CD4-positive, alpha-beta memory T cell (primary cell): ENCODE measurements at regions not wholly inside any gene's neighbourhood (a gene's known extent, or its start where the extent isn't known, plus 50 kb on each side); places are given as distances from the start of the nearest gene placed in this dataset.

Experiments used
- CTCF ChIA-PET: fragments of 350-600 bp; sonication (Branson Sonifier 250); formaldehyde crosslinking; loops from one replicate; lab custom pipeline; 2021; ENCODE audit warnings: inconsistent platforms; ENCODE audit not compliant: partially characterized antibody; lab: Charles Lee
- POLR2A ChIA-PET: fragments of 350-600 bp; sonication (Branson Sonifier 250); formaldehyde crosslinking; loops from one replicate; lab custom pipeline; 2021; ENCODE audit not compliant: partially characterized antibody; lab: Charles Lee
- DNase-seq, 5 donors: peaks; one replicate each; pipeline versions ENCODE4 v3.0.0 to v3.0.0-alpha.2; 2020 to 2022; ENCODE audit warnings: mixed read lengths in 1 of 5
- H3K27ac ChIP-seq: one replicate; pipeline ENCODE4 v1.7.0; 2013; ENCODE audit warnings: low read depth, low read length
- H3K27me3 ChIP-seq: 2 replicates; pipeline ENCODE4 v1.7.0; 2013; ENCODE audit warnings: mild to moderate bottlenecking, low read length, moderate library complexity; ENCODE audit not compliant: insufficient read depth
- H3K36me3 ChIP-seq: 2 replicates; pipeline ENCODE4 v1.7.0; 2013; ENCODE audit warnings: mild to moderate bottlenecking, low read length, moderate library complexity; ENCODE audit not compliant: insufficient read depth
- H3K4me1 ChIP-seq: 2 replicates; pipeline ENCODE4 v1.7.0; 2013; ENCODE audit warnings: mild to moderate bottlenecking, low read length, moderate library complexity; ENCODE audit not compliant: insufficient read depth
- H3K4me3 ChIP-seq, 2 donors: one replicate each; pipeline ENCODE4 v1.7.0; 2013; ENCODE audit warnings: low read length in 2 of 2, mild to moderate bottlenecking in 1 of 2
- H3K9me3 ChIP-seq, 2 donors: one replicate each; pipeline ENCODE4 v1.7.0; 2013; ENCODE audit warnings: low read length in 2 of 2, control low read depth in 1 of 2; ENCODE audit not compliant: control insufficient read depth in 1 of 2
- H3K27ac Mint-ChIP-seq, 7 donors: one replicate each; pipeline ENCODE4 v1.8.0; 2020 to 2021; ENCODE audit warnings: mixed read lengths in 7 of 7, mild to moderate bottlenecking in 6 of 7, inconsistent platforms in 3 of 7, moderate library complexity in 3 of 7
- H3K27me3 Mint-ChIP-seq, 2 donors: one replicate each; pipeline ENCODE4 v1.8.0; 2020 to 2021; ENCODE audit warnings: mixed read lengths in 2 of 2
- H3K36me3 Mint-ChIP-seq, 2 donors: one replicate each; pipeline ENCODE4 v1.8.0; 2020 to 2021; ENCODE audit warnings: mixed read lengths in 2 of 2, inconsistent platforms in 1 of 2, mild to moderate bottlenecking in 1 of 2
- H3K4me1 Mint-ChIP-seq, 4 donors: one replicate each; pipeline ENCODE4 v1.8.0; 2020 to 2021; ENCODE audit warnings: mixed read lengths in 4 of 4, mild to moderate bottlenecking in 1 of 4
- H3K4me3 Mint-ChIP-seq, 8 donors: one replicate each; pipeline ENCODE4 v1.8.0; 2020 to 2021; ENCODE audit warnings: mixed read lengths in 8 of 8, mild to moderate bottlenecking in 7 of 8, moderate library complexity in 6 of 8, inconsistent platforms in 3 of 8
- H3K9me3 Mint-ChIP-seq, 8 donors: one replicate each; pipeline ENCODE4 v1.8.0; 2020 to 2021; ENCODE audit warnings: mixed read lengths in 8 of 8, mild to moderate bottlenecking in 5 of 8, inconsistent platforms in 3 of 8, moderate library complexity in 1 of 8
- intact Hi-C: fragments of 100-400 bp; cut with micrococcal nuclease; formaldehyde crosslinking; loops from one replicate; pipeline ENCODE4 v1.15.1; 2023

- peaks cover 5% of the 10 kb centered on the region for H3K4me1 ChIP-seq
- Mint-ChIP-seq H3K36me3 (no peaks in the 10 kb centered on the region), H3K4me1 (peaks cover 0 to 6% (median 2%) of the 10 kb centered on the region in 4 donors), H3K9me3 (peaks cover 0 to 6% (median 3%) of the 10 kb centered on the region in 8 donors), H3K27me3 (peaks cover 16 to 23% of the 10 kb centered on the region in 2 donors), H3K27ac (no peak overlapping the region), H3K4me3 (no peak overlapping the region)
- no peak for DNase-seq
- ChIA-PET CTCF (no interaction called here), POLR2A (no interaction called here)
- H3K36me3 ChIP-seq, result no peaks in the 10 kb centered on the region
- intact Hi-C loops, result no loop called here
- H3K4me3 ChIP-seq, result no peak overlapping the region
- no peak overlapping the region for H3K27ac ChIP-seq
- no peaks in the 10 kb centered on the region for H3K9me3 ChIP-seq
- no peaks in the 10 kb centered on the region for H3K27me3 ChIP-seq
These were observed 290.0 kb downstream of the S1PR1 start for GRCh38 chr1:101526813-101527212.

GRCh38 chr1:101532377-101532776 lies 295.6 kb downstream of the S1PR1 start:
- Histone ChIP-seq H3K4me1 (no peaks in the 10 kb centered on the region), H3K27me3 (no peaks in the 10 kb centered on the region), H3K27ac (no peak overlapping the region), H3K36me3 (no peaks in the 10 kb centered on the region), H3K4me3 (no peak overlapping the region), H3K9me3 (no peaks in the 10 kb centered on the region)
- intact Hi-C loops, result no loop called here
- Mint-ChIP-seq H3K4me1 (no peaks in the 10 kb centered on the region), H3K36me3 (no peaks in the 10 kb centered on the region), H3K27me3 (peaks cover 11 to 15% of the 10 kb centered on the region in 2 donors), H3K27ac (no peak overlapping the region), H3K4me3 (no peak overlapping the region), H3K9me3 (peaks cover 0 to 6% (median 3%) of the 10 kb centered on the region in 8 donors)
- DNase-seq, result no peak
- CTCF ChIA-PET, result no interaction called here
- POLR2A ChIA-PET, result no interaction called here

- CTCF ChIA-PET, result interaction anchor here (2.3 kb wide), 1 partner anchor 20 kb away, joined by 8 read pairs; no protein-coding TSS in a partner anchor
- H3K4me1 Mint-ChIP-seq, result no peaks in the 10 kb centered on the region
These were observed 303.3 kb downstream of the S1PR1 start for GRCh38 chr1:101540161-101540560.

GRCh38 chr1:101546885-101547284 lies 310.1 kb downstream of the S1PR1 start:
- Mint-ChIP-seq H3K4me3 (no peak overlapping the region), H3K36me3 (no peaks in the 10 kb centered on the region), H3K27me3 (no peaks in the 10 kb centered on the region), H3K4me1 (no peaks in the 10 kb centered on the region), H3K27ac (no peak overlapping the region), H3K9me3 (no peaks in the 10 kb centered on the region)
- ChIA-PET POLR2A (no interaction called here), CTCF (no interaction called here)
- Histone ChIP-seq H3K4me3 (no peak overlapping the region), H3K36me3 (no peaks in the 10 kb centered on the region), H3K9me3 (no peaks in the 10 kb centered on the region), H3K27ac (no peak overlapping the region), H3K4me1 (no peaks in the 10 kb centered on the region), H3K27me3 (no peaks in the 10 kb centered on the region)
- no peak for DNase-seq
- intact Hi-C loops, result no loop called here

More at GRCh38 chr1:101540161-101540560, 303.3 kb downstream of the S1PR1 start:
- intact Hi-C loops, result no loop called here
- Mint-ChIP-seq H3K9me3 (no peaks in the 10 kb centered on the region), H3K36me3 (no peaks in the 10 kb centered on the region), H3K4me3 (no peak overlapping the region), H3K27ac (no peak overlapping the region), H3K27me3 (peaks cover 9 to 14% of the 10 kb centered on the region in 2 donors)
- Histone ChIP-seq H3K9me3 (no peaks in the 10 kb centered on the region), H3K36me3 (no peaks in the 10 kb centered on the region), H3K4me1 (no peaks in the 10 kb centered on the region), H3K4me3 (no peak overlapping the region), H3K27me3 (no peaks in the 10 kb centered on the region), H3K27ac (no peak overlapping the region)
- DNase-seq, result no peak
- POLR2A ChIA-PET, result no interaction called here

- intact Hi-C loops, result no loop called here
- Mint-ChIP-seq H3K36me3 (no peaks in the 10 kb centered on the region), H3K27me3 (no peaks in the 10 kb centered on the region), H3K4me3 (no peak overlapping the region), H3K27ac (peak overlapping the region in 1 of 7 donors; percentile 36), H3K9me3 (no peaks in the 10 kb centered on the region), H3K4me1 (no peaks in the 10 kb centered on the region)
- no peak for DNase-seq
- ChIA-PET CTCF (no interaction called here), POLR2A (no interaction called here)
- H3K36me3 ChIP-seq, result no peaks in the 10 kb centered on the region
- no peak overlapping the region for H3K4me3 ChIP-seq
- H3K27ac ChIP-seq, result no peak overlapping the region
- H3K27me3 ChIP-seq, result no peaks in the 10 kb centered on the region
- H3K9me3 ChIP-seq, result no peaks in the 10 kb centered on the region
- H3K4me1 ChIP-seq, result no peaks in the 10 kb centered on the region
These were observed 310.5 kb downstream of the S1PR1 start for GRCh38 chr1:101547357-101547756.

GRCh38 chr1:101548376-101548775 lies 311.6 kb downstream of the S1PR1 start:
- H3K27me3 Mint-ChIP-seq, result no peaks in the 10 kb centered on the region
- H3K27me3 ChIP-seq, result no peaks in the 10 kb centered on the region
- CTCF ChIA-PET, result interaction anchor here (1.5 kb wide), 1 partner anchor 20 kb away, joined by 6 read pairs; no protein-coding TSS in a partner anchor
- no peak for DNase-seq
- no peaks in the 10 kb centered on the region for H3K4me1 Mint-ChIP-seq
- H3K4me3 ChIP-seq, result no peak overlapping the region
- no peak overlapping the region for H3K27ac ChIP-seq
- H3K4me3 Mint-ChIP-seq, result no peak overlapping the region
- H3K9me3 ChIP-seq, result no peaks in the 10 kb centered on the region
- intact Hi-C loops, result no loop called here
- H3K4me1 ChIP-seq, result no peaks in the 10 kb centered on the region
- no peaks in the 10 kb centered on the region for H3K9me3 Mint-ChIP-seq
- no peak overlapping the region for H3K27ac Mint-ChIP-seq
- no peaks in the 10 kb centered on the region for H3K36me3 Mint-ChIP-seq
- H3K36me3 ChIP-seq, result no peaks in the 10 kb centered on the region
- POLR2A ChIA-PET, result no interaction called here

GRCh38 chr1:101550581-101550980 lies 313.8 kb downstream of the S1PR1 start:
- DNase-seq, result no peak
- no peaks in the 10 kb centered on the region for H3K36me3 Mint-ChIP-seq
- Histone ChIP-seq H3K9me3 (no peaks in the 10 kb centered on the region), H3K4me3 (no peak overlapping the region), H3K27me3 (no peaks in the 10 kb centered on the region), H3K36me3 (no peaks in the 10 kb centered on the region), H3K4me1 (no peaks in the 10 kb centered on the region), H3K27ac (no peak overlapping the region)
- POLR2A ChIA-PET, result no interaction called here
- H3K27me3 Mint-ChIP-seq, result no peaks in the 10 kb centered on the region
- intact Hi-C loops, result no loop called here
- peaks cover 0 to 5% (median 0%) of the 10 kb centered on the region in 8 donors for H3K9me3 Mint-ChIP-seq
- H3K27ac Mint-ChIP-seq, result no peak overlapping the region
- no peak overlapping the region for H3K4me3 Mint-ChIP-seq
- H3K4me1 Mint-ChIP-seq, result no peaks in the 10 kb centered on the region
- CTCF ChIA-PET, result no interaction called here
